ENCODE measurements at regions not wholly inside any gene's neighbourhood (a gene's known extent, or its start where the extent isn't known, plus 50 kb on each side); places are given as distances from the start of the nearest gene placed in this dataset.

- TF ChIP-seq EZH2 (IDR thresholded peaks at IDR 0.05; ENCODE audit: low read length) (no peak), CTCF (optimal IDR thresholded peaks at IDR 0.05 in 1 of 3, IDR thresholded peaks at IDR 0.05 in 1 of 3, conservative IDR thresholded peaks at IDR 0.05 in 1 of 3; ENCODE audit: extremely low read depth in 1 of 3, insufficient read depth in 2 of 3, low read length in 3 of 3) (no peak)
Observed at GRCh38 chr10:90111671-90112070, 410.3 kb downstream of the KIF20B start.
